HCT116 (cell line): ENCODE measurements at regions not wholly inside any gene's neighbourhood (a gene's known extent, or its start where the extent isn't known, plus 50 kb on each side); places are given as distances from the start of the nearest gene placed in this dataset.

Experiments
- ATAC-seq: fragments of 200-7000 bp; cut with Tn5 transposase; 2 replicates; pipeline ENCODE4 v1.9.1; 2020; ENCODE audit warnings: mild to moderate bottlenecking, moderate library complexity
- BruUV-seq: library from RNA; stranded (reverse); fragments of 400-500 nt; replicated peaks from 2 replicates; lab custom pipeline; 2021; lab: Mats Ljungman, UMichigan
- CTCF ChIA-PET: fragments of 300-600 bp; sonication (Branson Sonifier 250); formaldehyde crosslinking; loops from one replicate; lab custom pipeline; 2021; ENCODE audit warnings: antibody characterized with exemption; lab: Charles Lee
- POLR2A ChIA-PET: fragments of 300-600, 350-600 bp; sonication (Branson Sonifier 250); formaldehyde crosslinking; loops from one replicate; lab custom pipeline; 2021; ENCODE audit warnings: antibody characterized with exemption; lab: Charles Lee
- RAD21 ChIA-PET, 2 experiments: fragments of 300-600 bp; sonication (Branson Sonifier 250); formaldehyde crosslinking; loops; one replicate each; lab custom pipeline; 2023; ENCODE audit warnings: low total read pairs in 2 of 2; ENCODE audit not compliant: uncharacterized antibody in 2 of 2, unreplicated experiment in 2 of 2, low non-redundant PET in 1 of 2; lab: Charles Lee
- DNase-seq: peaks from one replicate; pipeline ENCODE4 v3.0.0-alpha.2; 2010; ENCODE audit warnings: low read depth, low spot score
- H2AFZ ChIP-seq: fragments of 200-600 bp; shearing (Covaris generic), sonication (generic); 2 replicates; pipeline ENCODE4 v1.6.1; 2017; ENCODE audit warnings: low read depth, mixed run types, mixed read lengths, antibody characterized with exemption, low read length; ENCODE audit not compliant: poor library complexity, severe bottlenecking
- H3K27ac ChIP-seq: 2 replicates; pipeline ENCODE4 v1.5.1; 2012; ENCODE audit warnings: low read depth, low read length
- H3K27me3 ChIP-seq: fragments of 200-600 bp; sonication (generic); 2 replicates; pipeline ENCODE4 v1.6.1; 2016; ENCODE audit warnings: mixed run types, low read length, mixed read lengths; ENCODE audit not compliant: insufficient read depth
- H3K36me3 ChIP-seq, 2 experiments: fragments of 200-500 bp in 1 of 2; fragments of 200-600 bp in 1 of 2; sonication (Bioruptor generic) in 1 of 2; sonication (generic) in 1 of 2; 2 replicates each; pipeline versions ENCODE4 v1.5.1 to v1.6.1; 2014 to 2016; ENCODE audit warnings: low read length in 2 of 2, inconsistent platforms in 1 of 2, mixed read lengths in 1 of 2, mixed run types in 1 of 2; ENCODE audit not compliant: insufficient read depth in 2 of 2, control insufficient read depth in 1 of 2
- H3K4me1 ChIP-seq, 2 experiments: fragments of 200-600 bp in 1 of 2; sonication (generic) in 1 of 2; 2 replicates each; pipeline versions ENCODE4 v1.5.1 to v1.6.1; 2012 to 2017; ENCODE audit warnings: low read length in 2 of 2, inconsistent platforms in 1 of 2, mild to moderate bottlenecking in 1 of 2, mixed read lengths in 1 of 2, mixed run types in 1 of 2, moderate library complexity in 1 of 2; ENCODE audit not compliant: insufficient read depth in 2 of 2, control insufficient read depth in 1 of 2
- H3K4me2 ChIP-seq: fragments of 200-600 bp; sonication (generic); 2 replicates; pipeline ENCODE4 v1.6.1; 2017; ENCODE audit warnings: mixed run types, low read length, mixed read lengths
- H3K4me3 ChIP-seq, 2 experiments: fragments of 200-600 bp in 1 of 2; sonication (generic) in 1 of 2; replicated peaks in 1 of 2; 2 replicates each; pipeline ENCODE4 v1.5.1; 2011 to 2016; ENCODE audit warnings: low read length in 2 of 2, control low read depth in 1 of 2, low read depth in 1 of 2, mild to moderate bottlenecking in 1 of 2, mixed read lengths in 1 of 2, mixed run types in 1 of 2
- H3K79me2 ChIP-seq: fragments of 200-600 bp; sonication (generic); 2 replicates; pipeline ENCODE4 v1.6.1; 2017; ENCODE audit warnings: mild to moderate bottlenecking, mixed run types, low read length, moderate library complexity, mixed read lengths; ENCODE audit not compliant: insufficient read depth
- H3K9ac ChIP-seq: fragments of 200-600 bp; sonication (generic); 2 replicates; pipeline ENCODE4 v1.6.1; 2016; ENCODE audit warnings: low read length, mixed read lengths
- H3K9me2 ChIP-seq: fragments of 200-600 bp; sonication (generic), shearing (Covaris generic); 2 replicates; pipeline ENCODE4 v1.6.1; 2017; ENCODE audit warnings: mixed run types, mild to moderate bottlenecking, moderate library complexity; ENCODE audit not compliant: insufficient read depth
- H3K9me3 ChIP-seq, 2 experiments: fragments of 200-500 bp in 1 of 2; fragments of 200-600 bp in 1 of 2; sonication (Bioruptor generic) in 1 of 2; sonication (generic) in 1 of 2; 2 replicates each; pipeline ENCODE4 v1.6.1; 2014 to 2017; ENCODE audit warnings: low read length in 2 of 2, mixed read lengths in 2 of 2, inconsistent platforms in 1 of 2, low read depth in 1 of 2, mild to moderate bottlenecking in 1 of 2, mixed run types in 1 of 2, moderate library complexity in 1 of 2; ENCODE audit not compliant: control insufficient read depth in 1 of 2, insufficient read depth in 1 of 2
- H4K20me1 ChIP-seq: fragments of 200-600 bp; sonication (generic), shearing (Covaris generic); 2 replicates; pipeline ENCODE4 v1.6.1; 2017; ENCODE audit warnings: mixed run types, mild to moderate bottlenecking, moderate library complexity; ENCODE audit not compliant: insufficient read depth
- CEBPB ChIP-seq: IDR thresholded peaks from 2 replicates; pipeline ENCODE4 v1.6.1; 2012; ENCODE audit warnings: low read depth
- EZH2 ChIP-seq: fragments of 200-600 bp; sonication (generic); IDR thresholded peaks from 2 replicates; pipeline ENCODE4 v1.6.1; 2017; ENCODE audit warnings: antibody characterized with exemption, mixed run types
- EZH2phosphoT487 ChIP-seq: fragments of 200-600 bp; IDR thresholded peaks from 2 replicates; pipeline ENCODE4 v1.6.1; 2018; ENCODE audit warnings: antibody characterized with exemption, borderline replicate concordance
- FOSL1 ChIP-seq: IDR thresholded peaks from 2 replicates; pipeline ENCODE4 v1.6.1; 2012; ENCODE audit warnings: low read depth
- JUND ChIP-seq: IDR thresholded peaks from 2 replicates; pipeline ENCODE4 v1.6.1; 2012
- POLR2A ChIP-seq: IDR thresholded peaks from 2 replicates; pipeline ENCODE4 v1.7.0; 2011; ENCODE audit warnings: borderline replicate concordance; ENCODE audit not compliant: insufficient read depth, insufficient read length; ENCODE audit errors: extremely low read depth
- SP1 ChIP-seq: IDR thresholded peaks from 2 replicates; pipeline ENCODE4 v1.6.1; 2012; ENCODE audit warnings: low read depth
- SRF ChIP-seq: IDR thresholded peaks from 2 replicates; pipeline ENCODE4 v1.6.1; 2012; ENCODE audit warnings: low read depth
- YY1 ChIP-seq: IDR thresholded peaks from 2 replicates; pipeline ENCODE4 v1.6.1; 2011; ENCODE audit warnings: low read length, low read depth, moderate library complexity, mild to moderate bottlenecking; ENCODE audit not compliant: insufficient replicate concordance; ENCODE audit errors: extremely low read depth
- ZFX ChIP-seq: fragments of 450-650 bp; IDR thresholded peaks from 2 replicates; pipeline ENCODE4 v1.6.1; 2017
- ZNF274 ChIP-seq: fragments of 200-500 bp; sonication (Bioruptor generic); IDR thresholded peaks from 2 replicates; pipeline ENCODE4 v1.6.1; 2014; ENCODE audit warnings: mild to moderate bottlenecking, low read depth, low read length, inconsistent platforms
- intact Hi-C: fragments of 100-400 bp; cut with micrococcal nuclease; formaldehyde crosslinking; loops from 2 replicates; pipeline ENCODE4 v1.10.0; 2022
- TF ChIP-seq, protein P1 (sequence below): IDR thresholded peaks from 2 replicates; pipeline ENCODE4 v1.6.1; 2012
- TF ChIP-seq, protein P2 (sequence below), 3 experiments: fragments of 200-600 bp in 1 of 3; sonication (generic) in 1 of 3; IDR thresholded peaks in 2 of 3; conservative IDR thresholded peaks in 1 of 3; 2 replicates each; pipeline ENCODE4 v1.5.1; 2012 to 2017; ENCODE audit warnings: low read depth in 2 of 3, low read length in 2 of 3, antibody characterized with exemption in 1 of 3, borderline replicate concordance in 1 of 3, control low read depth in 1 of 3, mild to moderate bottlenecking in 1 of 3, mixed read lengths in 1 of 3, mixed run types in 1 of 3, moderate library complexity in 1 of 3; ENCODE audit not compliant: insufficient read depth in 1 of 3
- TF ChIP-seq, protein P3 (sequence below): IDR thresholded peaks from 2 replicates; pipeline ENCODE4 v1.6.1; 2011; ENCODE audit warnings: mild to moderate bottlenecking, low read length, moderate library complexity; ENCODE audit not compliant: insufficient replicate concordance; ENCODE audit errors: extremely low read depth

DNA sequence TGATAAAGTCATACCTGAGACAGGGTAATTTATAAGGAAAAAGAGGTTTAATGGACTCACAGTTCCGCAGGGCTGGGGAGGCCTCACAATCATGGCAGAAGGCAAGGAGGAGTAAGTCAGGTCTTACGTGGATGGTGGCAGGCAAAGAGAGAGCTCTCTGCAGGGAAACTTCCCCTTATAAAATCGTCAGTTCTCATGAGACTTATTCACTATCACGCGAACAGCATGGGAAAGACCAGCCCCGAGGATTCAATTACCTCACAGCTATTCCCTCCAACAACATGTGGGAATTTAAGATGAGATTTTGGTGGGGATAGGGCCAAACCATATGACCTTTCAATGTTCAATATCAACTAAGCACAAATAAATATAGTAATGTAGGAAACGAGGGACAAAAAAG, 559.4 kb upstream of the KCND2 start:
- no peak for DNase-seq
- CTCF ChIA-PET = no interaction called here
- no TSS peak for BruUV-seq
- Histone ChIP-seq H3K36me3 (no peaks in the 10 kb centered on the region), H3K9ac (no peak overlapping the region), H2AFZ (no peak overlapping the region), H3K27ac (no peak overlapping the region), H3K4me1 (no peaks in the 10 kb centered on the region), H4K20me1 (no peaks in the 10 kb centered on the region), H3K27me3 (no peaks in the 10 kb centered on the region), H3K79me2 (no peaks in the 10 kb centered on the region), H3K4me2 (no peak overlapping the region), H3K9me2 (no peaks in the 10 kb centered on the region; the same call in 1 of the 2 replicates), H3K4me3 (no peak overlapping the region), H3K9me3 (no peaks in the 10 kb centered on the region)
- intact Hi-C loops = no loop called here
- no peak for ATAC-seq
- RAD21 ChIA-PET = no interaction called here
- POLR2A ChIA-PET = no interaction called here
- TF ChIP-seq FOSL1 (no peak), ZFX (no peak), SP1 (no peak), EZH2 (no peak), SRF (no peak), EZH2phosphoT487 (no peak), JUND (no peak), CEBPB (no peak), POLR2A (no peak), YY1 (no peak), ZNF274 (no peak)
- TF ChIP-seq, protein P1, sequence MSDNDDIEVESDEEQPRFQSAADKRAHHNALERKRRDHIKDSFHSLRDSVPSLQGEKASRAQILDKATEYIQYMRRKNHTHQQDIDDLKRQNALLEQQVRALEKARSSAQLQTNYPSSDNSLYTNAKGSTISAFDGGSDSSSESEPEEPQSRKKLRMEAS = no peak
- TF ChIP-seq, protein P2, sequence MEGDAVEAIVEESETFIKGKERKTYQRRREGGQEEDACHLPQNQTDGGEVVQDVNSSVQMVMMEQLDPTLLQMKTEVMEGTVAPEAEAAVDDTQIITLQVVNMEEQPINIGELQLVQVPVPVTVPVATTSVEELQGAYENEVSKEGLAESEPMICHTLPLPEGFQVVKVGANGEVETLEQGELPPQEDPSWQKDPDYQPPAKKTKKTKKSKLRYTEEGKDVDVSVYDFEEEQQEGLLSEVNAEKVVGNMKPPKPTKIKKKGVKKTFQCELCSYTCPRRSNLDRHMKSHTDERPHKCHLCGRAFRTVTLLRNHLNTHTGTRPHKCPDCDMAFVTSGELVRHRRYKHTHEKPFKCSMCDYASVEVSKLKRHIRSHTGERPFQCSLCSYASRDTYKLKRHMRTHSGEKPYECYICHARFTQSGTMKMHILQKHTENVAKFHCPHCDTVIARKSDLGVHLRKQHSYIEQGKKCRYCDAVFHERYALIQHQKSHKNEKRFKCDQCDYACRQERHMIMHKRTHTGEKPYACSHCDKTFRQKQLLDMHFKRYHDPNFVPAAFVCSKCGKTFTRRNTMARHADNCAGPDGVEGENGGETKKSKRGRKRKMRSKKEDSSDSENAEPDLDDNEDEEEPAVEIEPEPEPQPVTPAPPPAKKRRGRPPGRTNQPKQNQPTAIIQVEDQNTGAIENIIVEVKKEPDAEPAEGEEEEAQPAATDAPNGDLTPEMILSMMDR (IDR thresholded peaks at IDR 0.05 in 2 of 3, conservative IDR thresholded peaks at IDR 0.05 in 1 of 3; ENCODE audit: borderline replicate concordance in 1 of 3, insufficient read depth in 1 of 3, low read depth in 2 of 3, low read length in 2 of 3) = no peak
- TF ChIP-seq, protein P3, sequence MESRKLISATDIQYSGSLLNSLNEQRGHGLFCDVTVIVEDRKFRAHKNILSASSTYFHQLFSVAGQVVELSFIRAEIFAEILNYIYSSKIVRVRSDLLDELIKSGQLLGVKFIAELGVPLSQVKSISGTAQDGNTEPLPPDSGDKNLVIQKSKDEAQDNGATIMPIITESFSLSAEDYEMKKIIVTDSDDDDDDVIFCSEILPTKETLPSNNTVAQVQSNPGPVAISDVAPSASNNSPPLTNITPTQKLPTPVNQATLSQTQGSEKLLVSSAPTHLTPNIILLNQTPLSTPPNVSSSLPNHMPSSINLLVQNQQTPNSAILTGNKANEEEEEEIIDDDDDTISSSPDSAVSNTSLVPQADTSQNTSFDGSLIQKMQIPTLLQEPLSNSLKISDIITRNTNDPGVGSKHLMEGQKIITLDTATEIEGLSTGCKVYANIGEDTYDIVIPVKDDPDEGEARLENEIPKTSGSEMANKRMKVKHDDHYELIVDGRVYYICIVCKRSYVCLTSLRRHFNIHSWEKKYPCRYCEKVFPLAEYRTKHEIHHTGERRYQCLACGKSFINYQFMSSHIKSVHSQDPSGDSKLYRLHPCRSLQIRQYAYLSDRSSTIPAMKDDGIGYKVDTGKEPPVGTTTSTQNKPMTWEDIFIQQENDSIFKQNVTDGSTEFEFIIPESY = no peak
